HG03378 (cell line): ENCODE measurements at regions not wholly inside any gene's neighbourhood (a gene's known extent, or its start where the extent isn't known, plus 50 kb on each side); places are given as distances from the start of the nearest gene placed in this dataset.

ENCODE experiments used
- ATAC-seq: cut with Tn5 transposase; IDR thresholded peaks from one replicate; pipeline ENCODE4 v1.9.1; 2021; ENCODE audit warnings: mild to moderate bottlenecking, moderate library complexity; ENCODE audit not compliant: unreplicated experiment

DNA sequence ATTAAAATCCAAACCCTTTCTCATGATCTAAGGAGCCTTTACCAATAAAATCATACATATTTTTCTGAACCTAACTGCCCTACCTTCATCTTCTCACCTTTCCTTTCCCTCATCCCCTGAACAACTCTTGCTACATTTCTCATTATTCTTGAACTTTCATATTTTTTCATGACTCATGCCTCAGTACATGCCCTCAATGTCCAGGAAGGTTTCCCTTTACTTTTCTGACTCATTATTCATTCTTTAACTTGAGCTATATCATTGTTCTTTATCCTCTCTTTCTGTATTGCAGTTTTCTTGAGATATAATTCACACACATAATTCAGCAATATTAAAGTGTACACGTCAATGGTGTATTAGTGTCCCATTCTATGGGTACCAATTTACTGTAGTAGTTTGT, 231.0 kb downstream of the ALG10B start:
- no peak for ATAC-seq

DNA sequence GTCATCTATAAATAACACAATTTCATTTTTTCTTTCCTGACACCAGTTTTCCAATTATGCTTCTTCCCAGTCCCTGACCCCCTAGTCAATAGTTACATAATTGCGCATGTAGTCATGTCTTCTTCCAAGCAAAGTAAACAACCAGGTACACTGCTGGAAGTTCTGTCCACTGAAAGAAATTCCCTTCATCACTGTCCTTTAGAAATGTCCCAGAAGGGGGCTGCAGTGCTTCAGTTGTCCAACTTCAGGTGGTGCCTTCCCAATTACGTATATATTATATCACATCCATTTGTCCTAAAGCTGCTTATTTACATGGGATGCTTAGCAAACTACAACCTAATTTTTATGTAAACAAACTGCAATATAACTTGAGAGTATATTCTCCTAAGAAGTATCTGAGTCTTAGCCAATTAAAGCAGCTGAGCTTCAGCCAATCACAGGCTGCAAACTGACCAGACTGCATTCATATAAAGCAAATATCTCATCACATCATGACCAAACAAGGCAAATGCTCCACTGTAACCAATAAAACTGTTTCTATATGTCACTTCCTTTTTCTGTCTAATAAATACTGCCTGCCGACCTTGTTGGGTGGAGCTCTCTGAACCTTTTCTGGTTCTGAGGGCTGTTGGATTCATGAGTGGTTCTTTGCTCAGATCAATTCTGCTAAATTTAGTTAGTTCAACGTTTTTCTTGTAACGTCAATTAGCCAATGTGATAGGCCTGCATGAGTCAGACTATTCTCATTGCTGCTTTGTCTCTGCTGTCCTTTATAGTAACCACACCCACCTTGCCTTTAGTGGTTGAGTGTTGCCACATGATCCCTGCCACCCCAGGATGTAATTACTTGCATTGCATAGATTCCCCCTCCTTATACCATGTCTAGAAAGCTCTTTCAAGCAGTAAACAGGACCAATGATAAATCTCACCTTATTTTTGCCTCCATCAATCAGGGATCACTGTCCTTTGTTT, 239.3 kb downstream of the ALG10B start:
- ATAC-seq = no peak

DNA sequence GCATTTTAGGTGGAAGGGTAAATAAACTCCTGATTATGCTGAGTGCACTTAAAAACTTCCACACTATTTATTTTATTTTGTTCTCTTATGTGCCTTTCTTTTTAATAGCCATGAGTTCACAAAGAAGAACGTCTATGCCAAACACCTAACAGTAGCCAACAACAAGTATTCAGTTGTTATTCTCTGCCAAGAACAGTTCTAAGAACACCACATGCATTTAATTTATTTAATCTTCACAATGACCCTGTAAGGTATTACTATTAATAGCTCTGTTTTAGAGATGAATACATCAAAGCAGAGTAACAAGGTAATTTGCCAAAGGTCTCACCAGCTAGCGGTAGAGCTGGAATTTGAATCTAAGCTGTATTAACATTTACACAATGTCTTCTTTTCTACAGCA, 240.1 kb downstream of the ALG10B start:
- no peak for ATAC-seq

DNA sequence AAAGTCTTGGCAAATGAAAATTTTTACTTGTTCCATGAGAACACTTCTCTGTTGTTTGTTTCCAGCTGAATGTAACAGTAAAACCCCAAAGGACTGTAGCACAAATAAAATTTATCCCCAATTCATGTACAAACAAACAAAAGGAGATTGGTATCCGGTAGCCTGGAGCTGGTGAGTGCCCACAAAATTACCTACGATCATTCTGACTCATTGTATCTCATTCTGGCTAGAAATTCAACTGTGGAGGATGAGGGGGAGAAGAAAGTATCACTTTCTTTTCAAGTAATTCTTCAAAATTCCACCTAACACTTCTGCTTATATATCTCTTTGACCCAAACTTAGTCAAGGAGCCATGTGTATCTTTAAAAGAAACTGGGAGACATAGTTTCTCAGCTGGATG, 268.5 kb downstream of the ALG10B start:
- no peak for ATAC-seq

DNA sequence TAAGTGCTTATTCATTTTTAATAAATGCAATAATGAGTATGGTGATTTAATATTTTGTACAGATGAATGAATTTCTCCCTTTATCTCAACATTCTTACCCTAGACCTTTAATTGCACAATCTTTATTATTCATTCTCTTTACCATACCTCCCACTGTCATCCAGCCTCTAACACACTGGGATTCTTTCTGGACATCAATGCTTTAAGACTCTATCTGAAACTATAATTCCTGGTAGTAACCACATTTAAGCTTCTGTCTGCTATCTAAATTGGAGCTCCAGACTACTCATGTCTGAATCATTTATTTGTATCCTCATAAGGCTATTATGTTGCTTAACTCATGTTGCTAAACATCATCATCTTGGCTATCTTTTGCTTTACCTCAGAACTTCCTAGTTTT, 270.2 kb downstream of the ALG10B start:
- ATAC-seq = no peak

DNA sequence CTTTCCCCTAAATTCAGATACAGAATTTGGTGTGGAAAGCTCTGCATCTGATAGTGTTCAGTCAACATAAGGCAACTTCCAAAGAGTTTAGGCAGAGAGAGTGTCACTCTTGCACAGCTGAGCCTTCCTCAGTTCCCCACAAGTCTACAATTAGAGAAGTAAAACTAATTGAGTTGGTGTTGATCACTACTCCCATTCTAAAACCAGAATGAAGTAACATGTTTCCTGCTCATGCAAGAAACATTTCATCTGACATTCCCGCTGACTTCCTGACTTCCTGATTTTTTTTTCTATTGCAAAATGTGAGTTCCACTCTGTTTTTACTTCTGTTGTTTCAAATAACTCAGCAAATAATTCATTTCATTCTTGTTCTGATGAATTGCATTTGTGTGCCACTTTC, 271.0 kb downstream of the ALG10B start:
- ATAC-seq = no peak

DNA sequence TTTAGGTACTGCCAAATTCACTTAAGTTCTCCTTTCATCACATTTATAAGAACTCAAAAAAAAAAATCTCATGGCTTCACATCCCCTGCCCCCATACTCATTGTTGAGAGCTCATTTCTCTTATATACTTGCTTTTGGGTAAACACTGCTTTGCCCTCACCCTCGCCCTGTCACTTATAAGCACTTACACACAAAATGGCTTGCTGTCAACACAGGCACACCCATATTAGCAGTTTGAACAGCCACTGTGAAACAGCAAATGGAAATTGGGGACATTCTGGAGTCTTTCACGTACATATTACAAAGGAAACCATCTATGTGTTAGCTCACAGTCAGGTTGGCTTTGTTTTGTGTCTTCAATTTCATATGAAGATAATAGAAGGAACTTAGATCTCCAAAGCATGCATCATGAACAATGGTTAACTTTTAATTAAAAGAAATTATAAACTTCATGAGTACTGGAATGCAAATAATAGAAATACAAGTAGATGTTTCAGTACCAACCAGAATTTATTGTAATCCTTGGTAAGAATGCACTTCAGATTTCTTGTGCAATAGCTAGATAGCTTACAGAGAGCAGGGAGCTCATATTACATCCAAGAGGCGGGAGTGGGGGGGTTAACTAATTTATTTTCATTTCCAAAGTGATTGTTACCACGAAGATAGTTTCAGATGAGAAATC, 272.2 kb downstream of the ALG10B start:
- no peak for ATAC-seq

DNA sequence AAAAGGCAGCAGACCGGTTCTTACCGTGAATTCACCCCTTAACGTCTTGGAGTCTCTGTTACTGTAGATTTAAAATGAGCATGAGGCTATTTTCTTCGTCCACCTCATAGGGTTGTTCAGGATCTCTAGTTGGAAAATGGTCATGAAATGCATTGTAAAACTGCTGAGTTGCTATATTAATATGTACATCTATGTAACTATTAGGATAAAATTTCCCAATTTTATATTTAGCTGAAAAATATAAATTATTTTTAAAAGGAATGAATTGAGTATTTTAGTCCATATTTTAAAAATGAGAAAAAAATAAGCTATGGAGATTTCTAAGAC, 272.7 kb downstream of the ALG10B start:
- ATAC-seq = no peak

DNA sequence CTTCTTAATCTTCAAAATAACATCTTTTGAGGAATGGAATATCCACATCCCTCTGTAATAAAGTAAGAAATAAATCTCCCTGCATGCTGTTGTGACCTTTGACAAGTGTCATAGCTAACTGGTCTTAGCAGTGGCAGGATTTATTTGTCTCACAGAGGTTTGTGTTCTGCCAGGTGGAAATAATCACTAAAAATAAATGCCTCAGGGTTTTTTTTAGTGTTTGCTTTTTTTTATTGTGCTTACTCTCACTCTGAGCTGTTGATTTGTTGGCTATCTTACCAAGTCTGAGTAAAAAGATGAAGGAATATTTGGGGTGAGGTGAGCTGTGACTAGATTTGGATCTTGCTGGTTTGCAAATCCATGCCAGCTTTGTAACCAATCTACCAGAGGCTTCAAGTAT, 285.4 kb downstream of the ALG10B start:
- ATAC-seq = no peak
